ENCODE measurements at regions not wholly inside any gene's neighbourhood (a gene's known extent, or its start where the extent isn't known, plus 50 kb on each side); places are given as distances from the start of the nearest gene placed in this dataset.
"Not testable (repeated sequence)": the region's sequence is repeated elsewhere in the genome, so short reads cannot be mapped to it uniquely, and the experiment has no call there.

DNA sequence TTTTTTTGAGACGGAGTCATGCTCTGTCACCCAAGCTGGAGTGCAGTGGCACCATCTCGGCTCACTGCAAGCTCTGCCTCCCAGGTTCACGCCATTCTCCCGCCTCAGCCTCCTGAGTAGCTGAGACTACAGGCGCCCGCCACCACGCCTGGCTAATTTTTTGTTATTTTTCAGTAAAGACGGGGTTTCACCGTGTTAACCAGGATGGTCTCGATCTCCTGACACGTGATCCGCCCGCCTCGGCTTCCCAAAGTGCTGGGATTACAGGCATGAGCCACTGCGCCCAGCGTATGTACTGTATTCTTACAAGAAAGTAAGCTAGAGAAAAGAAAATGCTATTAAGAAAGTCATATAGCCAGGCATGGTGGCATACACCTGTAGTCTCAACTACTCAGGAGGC is 84.8 kb upstream of the CMC1 start:
- intact Hi-C loops (cut with micrococcal nuclease); POLR2A ChIA-PET; H3K36me3 ChIP-seq (ENCODE audit: control insufficient read depth in 1 of 2, insufficient read depth in 2 of 2, low read length in 2 of 2); H3K9ac ChIP-seq (ENCODE audit: low read length); RAD21 ChIA-PET (ENCODE audit: low non-redundant PET in 1 of 2, low total read pairs in 2 of 2, uncharacterized antibody in 2 of 2, unreplicated experiment in 2 of 2); H2AFZ ChIP-seq (ENCODE audit: low read depth, low read length, poor library complexity, severe bottlenecking); H3K9me3 ChIP-seq (ENCODE audit: control insufficient read depth in 1 of 2, insufficient read depth in 1 of 2, low read depth in 1 of 2, low read length in 2 of 2); H3K4me1 ChIP-seq (ENCODE audit: control insufficient read depth in 1 of 2, insufficient read depth in 2 of 2, low read length in 2 of 2); H4K20me1 ChIP-seq (ENCODE audit: insufficient read depth); ATAC-seq; H3K27ac ChIP-seq (ENCODE audit: low read depth, low read length); DNase-seq (ENCODE audit: low read depth, low spot score); H3K9me2 ChIP-seq (ENCODE audit: insufficient read depth); H3K4me3 ChIP-seq (replicated peaks in 1 of 2; ENCODE audit: low read depth in 1 of 2, low read length in 2 of 2); CTCF ChIA-PET; H3K4me2 ChIP-seq (ENCODE audit: low read length); H3K79me2 ChIP-seq (ENCODE audit: insufficient read depth, low read length); BruUV-seq (replicated peaks); H3K27me3 ChIP-seq (ENCODE audit: insufficient read depth, low read length): not testable (repeated sequence)

DNA sequence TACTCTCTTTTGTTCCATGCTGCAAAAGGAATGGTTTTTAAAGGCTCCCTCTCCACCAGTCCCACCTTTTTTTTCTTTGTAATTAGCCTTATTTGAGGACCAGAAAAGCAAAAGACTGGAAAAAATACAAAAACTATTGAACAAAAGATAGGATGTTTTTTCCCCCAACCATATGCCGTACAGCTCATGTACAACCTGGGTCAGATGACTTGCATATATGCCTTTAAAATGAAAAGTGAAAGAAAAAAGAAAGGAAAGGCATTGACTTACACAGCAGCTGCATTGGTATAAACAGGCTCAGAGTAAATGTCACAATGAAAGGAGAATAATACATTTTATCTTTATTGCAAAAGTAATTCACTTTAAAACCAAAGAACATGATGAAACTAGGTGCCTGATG is 69.5 kb upstream of the CMC1 start:
- intact Hi-C loops (cut with micrococcal nuclease): no loop called here
- Histone ChIP-seq H3K4me2 (ENCODE audit: low read length) (no peak overlapping the region), H3K27me3 (ENCODE audit: insufficient read depth, low read length) (no peaks in the 10 kb centered on the region), H3K27ac (ENCODE audit: low read depth, low read length) (no peak overlapping the region), H2AFZ (ENCODE audit: low read depth, low read length, poor library complexity, severe bottlenecking) (no peak overlapping the region), H3K4me3 (replicated peaks in 1 of 2; ENCODE audit: low read depth in 1 of 2, low read length in 2 of 2) (no peak overlapping the region), H3K9ac (ENCODE audit: low read length) (no peak overlapping the region), H3K79me2 (ENCODE audit: insufficient read depth, low read length) (no peaks in the 10 kb centered on the region), H3K36me3 (ENCODE audit: control insufficient read depth in 1 of 2, insufficient read depth in 2 of 2, low read length in 2 of 2) (no peaks in the 10 kb centered on the region), H3K9me2 (ENCODE audit: insufficient read depth) (no peaks in the 10 kb centered on the region), H3K9me3 (ENCODE audit: control insufficient read depth in 1 of 2, insufficient read depth in 1 of 2, low read depth in 1 of 2, low read length in 2 of 2) (no peaks in the 10 kb centered on the region), H4K20me1 (ENCODE audit: insufficient read depth) (no peaks in the 10 kb centered on the region), H3K4me1 (ENCODE audit: control insufficient read depth in 1 of 2, insufficient read depth in 2 of 2, low read length in 2 of 2) (no peaks in the 10 kb centered on the region)
- TF ChIP-seq POLR2A (IDR thresholded peaks at IDR 0.05; ENCODE audit: borderline replicate concordance, extremely low read depth, insufficient read depth, insufficient read length): no peak
- no peak for TF ChIP-seq SIN3A (IDR thresholded peaks at IDR 0.05; ENCODE audit: low read depth)
- no peak for TF ChIP-seq CBX3 (IDR thresholded peaks at IDR 0.05; ENCODE audit: low read depth)
- TF ChIP-seq POLR2AphosphoS5 (IDR thresholded peaks at IDR 0.05; ENCODE audit: low read depth, low read length): no peak
- no peak for TF ChIP-seq CEBPB (IDR thresholded peaks at IDR 0.05; ENCODE audit: low read depth)
- TF ChIP-seq, protein P1, sequence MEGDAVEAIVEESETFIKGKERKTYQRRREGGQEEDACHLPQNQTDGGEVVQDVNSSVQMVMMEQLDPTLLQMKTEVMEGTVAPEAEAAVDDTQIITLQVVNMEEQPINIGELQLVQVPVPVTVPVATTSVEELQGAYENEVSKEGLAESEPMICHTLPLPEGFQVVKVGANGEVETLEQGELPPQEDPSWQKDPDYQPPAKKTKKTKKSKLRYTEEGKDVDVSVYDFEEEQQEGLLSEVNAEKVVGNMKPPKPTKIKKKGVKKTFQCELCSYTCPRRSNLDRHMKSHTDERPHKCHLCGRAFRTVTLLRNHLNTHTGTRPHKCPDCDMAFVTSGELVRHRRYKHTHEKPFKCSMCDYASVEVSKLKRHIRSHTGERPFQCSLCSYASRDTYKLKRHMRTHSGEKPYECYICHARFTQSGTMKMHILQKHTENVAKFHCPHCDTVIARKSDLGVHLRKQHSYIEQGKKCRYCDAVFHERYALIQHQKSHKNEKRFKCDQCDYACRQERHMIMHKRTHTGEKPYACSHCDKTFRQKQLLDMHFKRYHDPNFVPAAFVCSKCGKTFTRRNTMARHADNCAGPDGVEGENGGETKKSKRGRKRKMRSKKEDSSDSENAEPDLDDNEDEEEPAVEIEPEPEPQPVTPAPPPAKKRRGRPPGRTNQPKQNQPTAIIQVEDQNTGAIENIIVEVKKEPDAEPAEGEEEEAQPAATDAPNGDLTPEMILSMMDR (IDR thresholded peaks at IDR 0.05 in 2 of 3, conservative IDR thresholded peaks at IDR 0.05 in 1 of 3; ENCODE audit: borderline replicate concordance in 1 of 3, insufficient read depth in 1 of 3, low read depth in 2 of 3, low read length in 2 of 3): no peak
- no peak for TF ChIP-seq SRF (IDR thresholded peaks at IDR 0.05; ENCODE audit: low read depth)
- no peak for TF ChIP-seq TCF7L2 (IDR thresholded peaks at IDR 0.05; ENCODE audit: borderline replicate concordance, extremely low read depth, insufficient read depth, insufficient read length)
- TF ChIP-seq JUND (IDR thresholded peaks at IDR 0.05): no peak
- TF ChIP-seq, protein P2, sequence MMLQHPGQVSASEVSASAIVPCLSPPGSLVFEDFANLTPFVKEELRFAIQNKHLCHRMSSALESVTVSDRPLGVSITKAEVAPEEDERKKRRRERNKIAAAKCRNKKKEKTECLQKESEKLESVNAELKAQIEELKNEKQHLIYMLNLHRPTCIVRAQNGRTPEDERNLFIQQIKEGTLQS (IDR thresholded peaks at IDR 0.05): no peak
- TF ChIP-seq YY1 (IDR thresholded peaks at IDR 0.05; ENCODE audit: extremely low read depth, insufficient replicate concordance, low read depth, low read length): no peak
- TF ChIP-seq ELF1 (IDR thresholded peaks at IDR 0.05; ENCODE audit: borderline replicate concordance, low read depth): no peak
- no peak for TF ChIP-seq EGR1 (IDR thresholded peaks at IDR 0.05; ENCODE audit: low read depth)
- TF ChIP-seq, protein P3, sequence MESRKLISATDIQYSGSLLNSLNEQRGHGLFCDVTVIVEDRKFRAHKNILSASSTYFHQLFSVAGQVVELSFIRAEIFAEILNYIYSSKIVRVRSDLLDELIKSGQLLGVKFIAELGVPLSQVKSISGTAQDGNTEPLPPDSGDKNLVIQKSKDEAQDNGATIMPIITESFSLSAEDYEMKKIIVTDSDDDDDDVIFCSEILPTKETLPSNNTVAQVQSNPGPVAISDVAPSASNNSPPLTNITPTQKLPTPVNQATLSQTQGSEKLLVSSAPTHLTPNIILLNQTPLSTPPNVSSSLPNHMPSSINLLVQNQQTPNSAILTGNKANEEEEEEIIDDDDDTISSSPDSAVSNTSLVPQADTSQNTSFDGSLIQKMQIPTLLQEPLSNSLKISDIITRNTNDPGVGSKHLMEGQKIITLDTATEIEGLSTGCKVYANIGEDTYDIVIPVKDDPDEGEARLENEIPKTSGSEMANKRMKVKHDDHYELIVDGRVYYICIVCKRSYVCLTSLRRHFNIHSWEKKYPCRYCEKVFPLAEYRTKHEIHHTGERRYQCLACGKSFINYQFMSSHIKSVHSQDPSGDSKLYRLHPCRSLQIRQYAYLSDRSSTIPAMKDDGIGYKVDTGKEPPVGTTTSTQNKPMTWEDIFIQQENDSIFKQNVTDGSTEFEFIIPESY (IDR thresholded peaks at IDR 0.05; ENCODE audit: extremely low read depth, insufficient replicate concordance, low read length): no peak
- TF ChIP-seq SP1 (IDR thresholded peaks at IDR 0.05; ENCODE audit: low read depth): no peak
- TF ChIP-seq FOSL1 (IDR thresholded peaks at IDR 0.05; ENCODE audit: low read depth): no peak
- TF ChIP-seq, protein P4, sequence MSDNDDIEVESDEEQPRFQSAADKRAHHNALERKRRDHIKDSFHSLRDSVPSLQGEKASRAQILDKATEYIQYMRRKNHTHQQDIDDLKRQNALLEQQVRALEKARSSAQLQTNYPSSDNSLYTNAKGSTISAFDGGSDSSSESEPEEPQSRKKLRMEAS (IDR thresholded peaks at IDR 0.05): no peak
- TF ChIP-seq ZFX (IDR thresholded peaks at IDR 0.05): no peak
- TF ChIP-seq RAD21 (IDR thresholded peaks at IDR 0.05; ENCODE audit: low read depth): no peak
- DNase-seq (ENCODE audit: low read depth, low spot score) (no peak), ATAC-seq (no peak)
- POLR2A ChIA-PET: no interaction called here
- CTCF ChIA-PET: no interaction called here
- RAD21 ChIA-PET (ENCODE audit: low non-redundant PET in 1 of 2, low total read pairs in 2 of 2, uncharacterized antibody in 2 of 2, unreplicated experiment in 2 of 2): no interaction called here
- no TSS peak for BruUV-seq (replicated peaks)
